Activated CD4-positive, alpha-beta T cell treated with anti-CD3 and anti-CD28 coated beads, Interleukin-2, amount 50 U/mL, for 1 hour (primary cell): ENCODE measurements at regions not wholly inside any gene's neighbourhood (a gene's known extent, or its start where the extent isn't known, plus 50 kb on each side); places are given as distances from the start of the nearest gene placed in this dataset.
A peak's percentile ranks its signal among the peaks of the same experiment; 100 is the strongest.
"Not testable (repeated sequence)": the region's sequence is repeated elsewhere in the genome, so short reads cannot be mapped to it uniquely, and the experiment has no call there.

Experiments
- DNase-seq: peaks from one replicate; pipeline ENCODE4 v3.0.0-alpha.2; 2020

DNA sequence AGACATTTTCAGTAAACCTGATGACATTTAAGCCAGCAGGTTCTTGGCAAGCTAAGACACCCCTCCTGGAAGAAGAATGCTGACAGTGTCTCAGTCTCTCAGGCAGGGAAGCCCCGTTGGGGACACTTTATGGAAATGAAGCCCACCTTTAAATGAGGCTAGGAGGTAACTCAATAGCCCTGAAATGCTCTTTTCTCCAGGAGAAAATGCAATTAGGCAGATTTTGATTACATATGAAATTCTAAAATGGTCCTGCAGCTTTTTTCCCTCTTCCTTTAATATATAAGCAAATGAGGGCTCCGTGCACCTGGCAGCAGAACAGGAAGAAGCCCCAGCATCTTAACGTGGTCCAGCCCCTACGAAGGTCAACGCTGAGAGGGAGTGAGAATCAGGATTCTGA is 65.8 kb upstream of the CHST15 start:
- no peak for DNase-seq

DNA sequence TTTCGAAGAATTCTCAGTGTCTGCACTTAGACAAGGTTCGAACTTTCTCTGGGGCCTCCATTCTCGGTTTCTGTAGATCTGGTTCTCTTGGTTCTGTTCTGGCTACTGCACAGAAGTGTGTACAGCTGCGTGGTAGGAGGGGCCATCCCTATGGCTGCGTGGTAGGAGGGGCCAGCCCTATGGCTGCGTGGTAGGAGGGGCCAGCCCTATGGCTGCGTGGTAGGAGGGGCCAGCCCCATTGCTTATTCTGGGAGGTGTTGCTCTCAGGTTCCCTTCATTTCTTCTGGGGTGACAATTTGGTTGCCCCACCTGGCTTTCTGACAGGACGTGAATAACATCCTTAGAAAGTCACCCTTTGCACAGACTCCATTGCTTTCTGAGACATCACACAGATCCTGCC is 65.2 kb upstream of the CHST15 start:
- no peak for DNase-seq

DNA sequence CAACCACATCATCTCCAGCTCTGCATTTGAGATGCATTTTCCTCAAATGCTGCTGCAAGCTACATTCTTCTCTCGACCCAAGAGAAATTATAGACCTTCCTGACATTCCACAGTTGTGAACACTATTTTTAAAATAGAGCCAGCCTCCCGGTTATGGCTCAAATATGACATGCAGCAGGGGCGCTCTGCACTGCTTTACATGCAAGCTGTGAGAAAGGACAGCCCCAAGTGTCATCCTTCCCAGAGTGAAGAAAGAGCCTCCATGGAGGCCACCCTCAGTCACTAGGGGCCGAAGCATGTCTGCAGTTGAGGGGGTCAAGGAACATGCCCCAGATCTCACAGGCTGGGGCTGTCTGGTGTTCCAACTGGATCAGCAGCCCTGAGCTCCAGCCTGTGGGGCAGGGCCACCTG is 63.9 kb upstream of the CHST15 start:
- DNase-seq, result no peak

DNA sequence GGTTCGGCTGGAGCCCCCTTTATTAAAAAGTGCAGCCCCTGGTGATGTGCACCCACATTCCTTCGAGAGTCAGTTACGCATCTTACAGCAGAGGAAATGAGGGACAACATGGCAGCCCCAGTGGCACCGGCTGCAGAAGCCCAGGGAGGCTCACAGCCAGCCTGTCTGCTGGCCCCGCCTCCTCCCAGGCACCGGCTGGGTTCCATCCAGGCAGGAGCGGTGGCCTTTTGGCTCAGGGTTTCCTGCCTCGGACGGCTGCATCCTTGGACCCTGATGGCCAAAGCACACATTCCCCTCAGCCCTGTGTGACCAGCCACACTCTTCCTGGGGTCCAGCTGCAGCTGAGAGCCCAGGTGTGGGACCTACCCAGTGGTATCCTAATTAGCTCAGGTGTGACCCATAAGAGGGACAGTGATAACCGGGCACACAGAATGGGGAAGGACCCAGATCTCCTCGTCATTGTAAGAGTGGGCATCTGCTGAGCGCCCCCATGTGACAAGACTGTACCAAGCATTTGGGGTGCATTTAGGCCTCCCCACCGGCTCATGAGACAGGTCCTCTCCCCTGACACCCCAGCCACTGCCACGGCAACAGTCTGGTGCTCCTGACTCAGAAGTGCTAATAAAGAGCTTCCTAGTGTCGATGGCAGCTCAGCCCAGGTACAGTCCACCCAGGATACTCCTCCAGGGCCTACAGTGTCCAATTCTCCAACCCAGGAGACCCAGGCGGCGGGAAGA is 63.3 kb upstream of the CHST15 start:
- DNase-seq, result no peak

DNA sequence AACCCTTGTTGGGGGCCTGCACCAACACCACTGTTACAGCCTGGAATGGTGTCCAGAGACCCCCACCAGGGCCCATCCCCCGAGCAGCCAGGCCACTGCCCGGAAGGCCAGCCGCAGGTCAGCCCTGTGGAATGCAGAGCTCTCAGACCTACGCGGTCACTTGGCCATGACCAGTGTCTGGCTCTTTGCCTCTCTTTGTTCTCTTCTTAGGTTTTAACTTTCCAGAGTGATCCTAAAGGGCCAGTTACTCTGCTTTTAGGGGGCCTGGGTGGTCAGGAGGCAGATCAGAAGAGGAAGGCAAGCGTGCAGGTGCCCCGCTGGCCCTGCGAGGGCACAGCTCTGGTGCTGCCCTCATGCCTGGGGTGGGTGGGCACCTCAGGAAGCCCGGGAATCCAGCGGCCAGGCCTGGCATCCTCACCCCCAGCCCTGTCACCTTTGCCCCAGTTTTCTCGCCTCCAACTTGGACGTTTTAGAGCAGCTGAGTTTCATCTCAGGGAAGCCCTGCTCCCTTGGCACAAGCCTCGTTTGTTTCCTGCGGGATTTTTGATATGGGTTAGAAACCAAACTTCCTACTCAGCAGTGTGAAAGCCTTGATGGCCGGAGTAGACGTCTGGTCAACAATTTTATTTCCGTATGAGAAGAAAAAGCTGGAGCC is 62.5 kb upstream of the CHST15 start:
- DNase-seq, result no peak

DNA sequence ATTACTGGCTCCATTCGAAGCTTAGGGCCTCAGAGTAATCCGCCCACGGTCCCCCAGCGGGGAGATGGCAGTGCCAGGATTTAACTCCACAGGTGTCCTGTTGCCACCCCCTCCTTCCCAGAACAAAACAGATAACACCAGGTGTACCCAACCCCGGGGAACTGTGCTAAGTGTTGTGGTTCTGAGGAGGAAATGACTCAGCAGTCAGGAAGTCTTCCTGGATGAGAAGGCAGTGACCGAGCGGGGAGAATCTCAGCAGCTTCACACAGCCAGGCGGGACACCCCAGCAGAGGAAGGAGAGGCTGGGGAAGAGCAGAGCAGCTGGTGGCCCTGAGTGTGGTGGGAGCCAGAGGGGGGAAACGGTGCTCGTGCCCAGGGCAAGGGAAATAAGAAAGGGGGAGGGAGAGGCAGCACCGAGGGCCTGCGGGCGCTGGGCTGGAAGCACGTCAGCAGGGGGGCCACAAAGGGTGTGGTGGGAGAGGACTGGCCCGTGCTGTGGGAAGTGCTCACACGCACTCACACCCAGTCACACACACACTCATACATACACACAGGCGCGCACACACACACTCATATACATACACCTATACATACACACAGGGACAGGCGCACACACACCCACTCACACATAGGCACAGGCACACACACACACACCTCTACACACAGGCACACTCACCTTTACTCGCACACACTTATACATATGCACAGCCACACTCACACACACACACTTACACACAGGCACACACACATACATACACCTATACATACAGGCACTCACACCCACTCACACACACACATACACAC is 59.8 kb upstream of the CHST15 start:
- peak; percentile 15 for DNase-seq

DNA sequence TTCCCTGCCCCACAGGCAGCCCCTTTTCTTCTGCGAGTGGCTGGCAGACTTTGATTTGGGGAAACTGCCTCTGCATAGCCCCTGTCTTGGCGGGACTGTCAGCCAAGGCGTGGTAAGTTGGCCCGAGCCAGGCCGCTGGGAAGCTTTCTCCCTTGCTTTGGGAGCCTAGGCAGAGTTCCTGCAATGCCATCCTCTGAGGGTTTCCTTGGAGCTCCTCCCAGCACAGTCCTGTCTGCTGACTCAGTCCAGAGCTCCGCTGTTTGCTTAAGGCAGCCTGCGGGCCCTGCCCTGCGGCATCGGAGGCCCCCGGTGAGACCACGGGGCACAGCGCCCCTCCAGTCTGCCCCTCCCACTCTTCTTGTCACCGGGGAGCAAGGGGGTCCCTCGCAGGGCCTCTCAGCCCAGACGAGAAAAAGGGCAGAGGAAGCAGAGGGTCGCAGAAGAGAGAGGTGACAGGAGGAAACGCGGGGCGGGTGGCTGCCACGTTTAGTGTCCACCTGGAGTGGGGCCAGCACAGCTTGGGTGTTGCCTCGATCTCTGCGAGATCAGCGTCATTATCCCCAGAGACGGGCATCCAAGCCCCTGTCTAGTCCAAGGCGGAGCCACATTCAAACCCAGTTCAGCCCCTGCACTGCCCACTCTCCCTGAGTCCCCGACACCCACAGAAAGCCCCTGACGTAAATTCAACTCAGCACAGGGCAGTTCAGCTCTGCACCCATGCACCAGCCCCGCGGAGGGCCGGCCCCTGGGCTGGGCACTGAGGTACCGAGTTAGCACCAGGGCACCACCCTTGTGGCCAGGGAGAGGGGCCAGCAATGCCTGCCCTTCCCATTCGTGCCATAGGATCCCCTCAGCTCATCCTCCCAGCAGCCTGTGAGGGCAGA is 59.0 kb upstream of the CHST15 start:
- DNase-seq, result no peak

DNA sequence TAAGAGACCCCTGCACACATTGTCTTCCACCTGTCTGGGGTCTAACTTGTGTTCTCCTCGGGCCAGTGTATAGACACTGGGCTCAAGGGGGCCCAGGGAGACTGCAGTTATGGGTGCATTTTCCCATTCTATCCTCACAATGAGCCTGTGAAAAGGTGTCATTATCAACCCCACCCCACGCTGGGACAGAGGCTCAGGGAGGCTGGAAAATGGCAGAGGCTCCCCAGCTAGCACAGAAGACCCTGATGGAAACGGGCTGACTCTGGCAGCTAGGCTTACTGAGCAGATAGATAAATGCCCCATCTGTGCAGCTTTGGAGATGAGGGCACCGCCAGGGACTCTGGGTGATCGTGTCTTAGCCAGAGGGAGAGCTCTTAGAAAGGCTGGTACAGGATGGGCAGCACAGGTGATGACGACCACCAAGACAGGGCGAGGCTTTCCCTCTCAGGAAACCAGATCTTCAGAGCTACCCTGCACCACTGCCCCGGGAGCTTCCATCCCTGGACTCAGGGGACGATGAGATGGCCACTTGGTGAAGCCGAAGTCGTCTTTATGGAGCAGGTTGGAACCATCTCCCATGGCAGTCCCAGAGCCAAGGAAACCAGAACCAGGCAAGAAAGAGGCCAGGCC is 58.2 kb upstream of the CHST15 start:
- no peak for DNase-seq

DNA sequence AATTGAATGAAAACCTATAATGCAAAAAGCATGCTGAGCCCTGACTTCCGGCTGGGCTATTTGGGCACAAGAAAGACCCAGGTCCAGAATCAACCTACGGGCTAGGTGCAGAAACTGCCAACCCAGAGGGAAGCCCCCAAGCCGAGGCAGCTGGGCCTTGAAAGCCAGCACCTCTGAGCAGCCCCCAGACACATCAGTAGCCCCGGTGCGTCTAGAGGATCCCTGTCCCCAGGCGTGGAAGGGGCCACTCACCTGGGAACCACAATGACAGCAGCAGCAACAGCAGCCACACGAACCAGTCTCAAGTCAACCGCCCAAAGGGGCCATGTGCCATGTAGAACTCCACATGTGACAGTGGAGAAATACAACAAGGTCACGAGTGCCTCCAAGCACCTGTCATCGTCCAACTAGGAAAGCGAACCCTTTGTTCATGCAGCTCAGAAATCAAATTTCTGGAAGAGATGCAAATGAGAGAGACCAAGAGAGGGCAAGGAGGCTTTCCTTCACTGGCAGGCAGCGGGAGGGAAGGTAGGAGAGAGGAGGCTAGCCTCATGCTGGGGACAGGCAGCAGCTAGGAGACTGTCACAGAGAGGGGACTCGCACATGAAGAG is 57.5 kb upstream of the CHST15 start:
- no peak for DNase-seq

DNA sequence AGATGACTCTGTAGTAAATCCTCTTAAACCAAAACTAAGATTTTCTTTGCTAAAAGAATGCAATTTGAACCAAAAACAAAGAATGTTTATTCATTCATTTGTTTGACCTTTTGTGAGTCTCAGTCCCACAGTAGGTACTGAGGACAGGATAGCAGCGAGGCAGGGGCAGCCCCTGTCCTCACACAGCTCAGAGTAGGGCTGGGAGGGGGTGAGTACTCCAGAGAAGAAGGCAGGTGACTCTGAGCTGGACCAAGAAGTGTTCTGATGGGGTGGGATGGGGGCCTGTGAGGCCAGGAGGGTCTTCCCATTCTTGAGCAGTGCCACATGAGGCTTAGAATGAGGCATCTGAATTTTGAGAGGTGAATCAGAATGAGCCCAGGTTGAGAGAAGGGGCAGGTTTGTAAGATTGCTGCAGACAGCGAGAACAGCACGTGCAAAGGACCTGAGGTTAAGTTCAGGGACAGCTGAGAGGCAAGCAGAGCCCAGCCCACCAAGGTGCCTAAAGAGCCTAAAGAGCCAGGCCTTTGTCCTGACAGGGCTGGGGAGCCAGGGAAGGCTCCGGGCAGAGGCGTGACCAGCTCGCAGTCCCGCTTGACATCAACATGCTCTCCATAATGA is 56.9 kb upstream of the CHST15 start:
- DNase-seq, result no peak

DNA sequence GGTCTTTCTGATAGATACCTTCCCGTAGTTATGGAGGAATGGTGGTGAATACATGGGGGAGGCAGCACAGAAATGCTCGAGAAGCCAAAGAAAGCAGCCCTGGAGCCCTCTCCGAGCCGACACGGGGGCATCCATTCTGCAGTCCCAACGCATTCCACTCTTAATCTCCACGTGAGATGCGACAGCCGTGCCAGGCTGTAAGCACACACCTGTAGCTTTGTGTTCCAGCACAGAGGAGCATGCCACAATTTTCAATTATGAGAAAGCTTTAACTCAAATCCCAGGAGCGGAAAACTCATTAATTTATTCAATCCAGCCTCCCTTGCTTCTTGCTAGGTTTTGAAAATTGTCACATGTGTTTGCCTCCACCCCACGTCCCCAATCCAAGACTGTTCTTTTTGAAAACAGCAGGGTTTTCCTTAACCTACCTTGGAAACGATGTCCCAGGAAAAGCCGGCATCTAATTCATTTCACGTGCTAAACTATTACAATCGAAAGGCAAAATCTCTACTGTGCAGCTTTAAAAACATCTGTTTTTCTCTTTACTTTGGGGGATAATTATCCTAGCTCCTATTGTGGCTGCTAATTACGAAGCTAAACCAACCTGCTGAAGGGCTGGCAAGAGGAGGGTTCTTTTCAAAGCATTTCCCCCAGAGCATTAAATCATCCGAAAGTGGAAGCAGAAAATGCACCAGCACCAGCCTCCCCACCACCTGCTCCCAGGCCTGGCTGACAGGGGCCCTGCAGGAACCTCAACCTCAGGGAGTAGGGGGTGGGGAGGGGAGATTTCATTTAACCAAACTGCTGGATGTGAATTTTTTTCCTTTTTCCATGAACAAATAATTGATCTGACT is 56.0 kb upstream of the CHST15 start:
- DNase-seq, result no peak

DNA sequence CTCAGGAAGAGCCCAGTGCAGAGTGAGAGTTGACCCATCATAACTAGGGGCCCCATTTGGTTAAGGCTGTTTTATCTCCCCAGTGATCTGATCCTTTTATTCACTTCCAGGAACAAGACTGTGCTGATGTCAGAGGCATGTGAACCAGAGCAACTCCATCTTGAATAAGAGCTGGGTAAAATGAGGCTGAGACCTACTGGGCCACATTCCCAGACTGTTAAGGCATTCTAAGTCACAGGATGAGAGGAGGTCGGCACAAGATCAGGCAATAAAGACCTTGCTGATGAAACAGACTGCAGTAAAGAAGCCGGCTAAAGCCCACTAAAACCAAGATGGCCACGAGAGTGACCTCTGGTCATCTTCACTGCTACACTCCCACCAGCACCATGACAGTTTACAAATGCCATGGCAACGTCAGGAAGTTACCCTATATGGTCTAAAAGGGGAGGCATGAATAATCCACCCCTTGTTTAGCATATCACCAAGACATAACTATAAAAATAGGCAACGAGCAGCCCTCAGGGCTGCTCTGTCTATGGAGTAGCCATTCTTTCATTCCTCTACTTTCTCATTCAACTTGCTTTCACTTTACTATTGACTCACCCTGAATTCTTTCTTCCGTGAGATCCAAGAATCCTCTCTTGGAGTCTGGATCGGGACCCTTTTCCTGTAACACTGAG is 55.3 kb upstream of the CHST15 start:
- not testable (repeated sequence) for DNase-seq

DNA sequence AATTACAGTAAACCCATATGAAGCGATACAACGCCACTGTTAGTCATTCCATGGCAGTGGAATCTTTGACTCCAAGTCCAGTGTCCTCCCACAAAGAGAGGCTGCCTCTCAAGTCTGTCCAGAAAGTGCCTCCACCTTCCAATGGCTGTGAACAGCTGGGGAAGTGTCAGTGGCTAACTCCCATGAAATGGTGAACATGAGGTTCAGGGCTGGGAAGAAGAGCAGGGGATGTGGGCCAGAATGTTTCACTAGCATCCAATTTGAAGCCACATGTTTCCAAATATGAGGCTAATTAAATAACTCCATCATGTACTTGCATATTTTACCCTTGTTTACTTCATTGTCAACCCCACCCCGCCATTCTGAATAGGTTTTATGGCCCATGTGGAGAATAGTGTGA is 53.1 kb upstream of the CHST15 start:
- DNase-seq, result no peak

DNA sequence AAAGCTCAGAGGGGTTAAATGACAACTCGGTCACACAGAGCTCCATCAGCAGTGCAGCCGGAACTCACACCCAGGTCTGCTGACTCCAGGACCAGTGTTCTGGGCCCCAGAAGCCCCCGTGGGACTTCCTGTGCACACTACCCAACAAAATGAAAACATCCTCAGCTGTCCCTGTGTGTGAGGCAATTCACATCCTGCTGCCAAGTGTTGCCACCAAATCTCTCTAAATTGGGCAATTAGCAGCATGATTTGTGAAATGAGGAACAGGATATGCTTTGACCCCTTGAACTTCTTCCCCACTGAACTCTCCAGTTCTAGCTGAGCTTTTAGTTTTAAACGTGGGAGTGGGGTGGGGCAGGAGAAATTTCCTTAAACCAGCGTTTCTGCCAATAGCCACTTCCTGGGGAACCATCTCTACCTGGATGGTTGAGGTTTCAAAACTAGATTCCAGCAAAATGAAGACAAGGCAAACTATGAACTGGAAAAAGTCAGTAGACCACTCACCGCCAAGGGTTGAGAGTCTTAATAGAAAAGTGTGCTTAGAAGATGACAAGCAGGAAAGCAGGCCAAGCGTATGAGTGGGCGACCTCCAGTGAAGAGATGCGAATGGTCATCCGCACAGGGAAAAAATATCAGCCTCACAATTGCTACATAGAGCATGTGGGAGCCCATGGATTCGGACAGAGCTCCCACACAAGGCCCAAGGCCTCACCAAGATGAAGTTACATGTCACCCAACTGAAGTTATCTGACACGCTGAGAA is 51.9 kb upstream of the CHST15 start:
- DNase-seq, result no peak

DNA sequence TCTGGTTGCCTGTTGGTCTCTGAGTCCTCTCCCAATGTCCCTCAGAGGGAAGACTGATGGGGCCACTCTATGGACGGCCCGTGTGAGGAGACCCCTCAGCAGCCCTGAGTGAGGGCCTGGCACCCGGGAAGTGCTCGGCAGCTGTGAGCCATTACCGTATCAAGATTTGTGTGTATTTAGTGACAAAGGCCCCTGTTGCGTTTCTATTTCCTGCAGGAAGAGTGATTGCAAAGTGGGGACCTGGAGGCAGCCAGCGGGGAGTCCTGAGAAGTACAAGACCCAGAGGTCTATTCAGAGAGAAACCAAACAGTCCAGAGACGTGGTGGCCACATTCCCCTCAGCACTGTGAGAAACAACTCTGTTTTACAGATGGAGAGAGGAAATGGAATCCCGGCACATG is 51.1 kb upstream of the CHST15 start:
- DNase-seq, result no peak

DNA sequence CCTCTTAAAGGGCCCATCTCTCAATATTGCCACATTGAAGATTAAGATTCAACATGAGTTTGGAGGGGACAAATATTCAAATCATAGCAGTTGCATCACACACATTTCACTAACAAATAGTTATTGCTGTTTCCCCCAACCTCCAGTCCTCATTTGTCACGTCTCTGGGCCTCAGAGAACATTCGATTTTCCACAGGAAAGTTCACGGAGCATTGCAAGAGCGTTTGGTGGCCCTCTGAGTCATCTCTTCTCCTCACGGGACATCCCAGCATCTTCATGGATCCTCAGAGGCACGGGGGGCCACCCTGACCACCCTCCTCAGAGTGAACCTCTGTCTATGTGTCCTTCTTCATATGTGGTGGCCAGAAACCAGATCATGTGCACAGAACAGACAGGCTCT is 50.3 kb upstream of the CHST15 start:
- no peak for DNase-seq
